Vagina (tissue), 2 donors: ENCODE measurements at regions not wholly inside any gene's neighbourhood (a gene's known extent, or its start where the extent isn't known, plus 50 kb on each side); places are given as distances from the start of the nearest gene placed in this dataset.

ENCODE experiments used
- CTCF ChIP-seq, 3 experiments: fragments of 450-650 bp in 2 of 3; fragments of 200-600 bp in 1 of 3; sonication (generic) in 1 of 3; IDR thresholded peaks; one replicate each; pipeline ENCODE4 v1.5.1; 2017 to 2019; ENCODE audit warnings: antibody characterized with exemption in 3 of 3, mild to moderate bottlenecking in 2 of 3, moderate library complexity in 2 of 3
- POLR2A ChIP-seq, 2 donors: fragments of 450-650 bp; IDR thresholded peaks; one replicate each; pipeline ENCODE4 v1.6.1; 2017; ENCODE audit warnings: antibody characterized with exemption in 2 of 2, mild to moderate bottlenecking in 2 of 2, moderate library complexity in 2 of 2
- POLR2AphosphoS5 ChIP-seq, 2 donors: sonication (generic); formaldehyde crosslinking; IDR thresholded peaks; one replicate each; pipeline ENCODE4 v1.9.0; 2017; ENCODE audit warnings: antibody characterized with exemption in 2 of 2, mild to moderate bottlenecking in 2 of 2, low read depth in 1 of 2; ENCODE audit not compliant: insufficient read depth in 1 of 2

DNA sequence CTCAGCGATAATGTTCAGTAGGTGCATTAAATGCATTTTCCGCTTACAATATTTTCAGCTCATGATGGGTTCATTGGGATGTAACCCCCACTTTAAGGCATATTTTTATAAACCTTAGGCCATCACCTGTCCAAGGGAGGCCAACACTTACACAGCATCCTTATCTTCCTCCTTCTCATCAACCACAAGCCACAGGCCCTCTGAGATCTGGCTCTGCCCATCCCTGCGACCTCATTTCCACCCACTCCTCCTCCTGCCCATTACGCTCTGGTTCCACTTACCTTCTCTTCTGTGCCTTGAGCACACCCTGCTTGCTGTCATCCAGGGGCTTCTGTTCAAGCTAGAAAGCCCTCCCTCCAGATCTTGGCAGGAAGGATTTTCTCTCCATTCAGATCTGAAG, 93.2 kb downstream of the EGLN3 start:
- TF ChIP-seq POLR2A (IDR thresholded peaks at IDR 0.05): no peak
- TF ChIP-seq CTCF (IDR thresholded peaks at IDR 0.05): no peak
- TF ChIP-seq POLR2AphosphoS5 (IDR thresholded peaks at IDR 0.05; ENCODE audit: insufficient read depth in 1 of 2, low read depth in 1 of 2): no peak
